Lung (tissue), 11 donors: ENCODE measurements at regions not wholly inside any gene's neighbourhood (a gene's known extent, or its start where the extent isn't known, plus 50 kb on each side); places are given as distances from the start of the nearest gene placed in this dataset.

ENCODE experiments used
- ATAC-seq: fragments of 200-7000 bp; cut with Tn5 transposase; one replicate; pipeline ENCODE4 v1.9.1; 2020; ENCODE audit warnings: moderate number of reproducible peaks; ENCODE audit not compliant: insufficient read depth, low FRiP score
- DNase-seq, 3 donors: peaks; one replicate each; pipeline ENCODE4 v3.0.0-alpha.2; 2013 to 2017
- H3K27ac ChIP-seq, 2 donors: one replicate each; pipeline ENCODE4 v1.5.1; 2013; ENCODE audit warnings: mild to moderate bottlenecking in 2 of 2, moderate library complexity in 2 of 2, control low read depth in 1 of 2, inconsistent platforms in 1 of 2, low read depth in 1 of 2, low read length in 1 of 2
- H3K27me3 ChIP-seq, 3 donors: one replicate each; pipeline ENCODE4 v1.5.1; 2013; ENCODE audit warnings: low read length in 2 of 3; ENCODE audit not compliant: control insufficient read depth in 3 of 3, insufficient read depth in 3 of 3
- H3K36me3 ChIP-seq, 4 donors: one replicate each; pipeline ENCODE4 v1.5.1; 2013; ENCODE audit warnings: low read length in 4 of 4, mild to moderate bottlenecking in 1 of 4, moderate library complexity in 1 of 4; ENCODE audit not compliant: control insufficient read depth in 4 of 4, insufficient read depth in 4 of 4
- H3K4me1 ChIP-seq, 5 donors: one replicate each; pipeline ENCODE4 v1.5.1; 2013; ENCODE audit warnings: low read length in 5 of 5, mild to moderate bottlenecking in 2 of 5, moderate library complexity in 1 of 5; ENCODE audit not compliant: control insufficient read depth in 5 of 5, insufficient read depth in 5 of 5
- H3K4me3 ChIP-seq: one replicate; pipeline ENCODE4 v1.5.1; 2013; ENCODE audit warnings: mild to moderate bottlenecking, control low read depth, moderate library complexity
- H3K9ac ChIP-seq, 2 donors: one replicate each; pipeline ENCODE4 v1.5.1; 2013; ENCODE audit warnings: low read length in 2 of 2, control low read depth in 1 of 2; ENCODE audit not compliant: insufficient read depth in 1 of 2
- H3K9me3 ChIP-seq, 4 donors: one replicate each; pipeline ENCODE4 v1.5.1; 2013; ENCODE audit warnings: low read length in 3 of 4, mild to moderate bottlenecking in 1 of 4, moderate library complexity in 1 of 4; ENCODE audit not compliant: control insufficient read depth in 4 of 4, insufficient read depth in 3 of 4
- CTCF ChIP-seq: IDR thresholded peaks from 2 replicates; pipeline ENCODE4 v1.5.1; 2012; ENCODE audit warnings: mild to moderate bottlenecking; ENCODE audit errors: control extremely low read depth, extremely low read depth
- whole genome bisulfite sequencing, 2 donors: extraction: QIAGEN DNeasy Blood & Tissue Kit; methylation state at CpG; one replicate each; pipeline ENCODE4 v1.1.7; 2013; 5-methylcytosine and 5-hydroxymethylcytosine counted together
- donor health status: control.
- donor health status: control.
- donor health status: Bipolar disorder and iron deficiency.
- donor health status: healthy.
- donor health status: DM: yes; HTN: yes; CAD: no.

GRCh38 chr2:58950795-58951462, 709.8 kb upstream of the FANCL start:
- Histone ChIP-seq H3K9ac (no peak overlapping the region), H3K27me3 (no peaks in the 10 kb centered on the region), H3K36me3 (no peaks in the 10 kb centered on the region), H3K27ac (no peak overlapping the region), H3K9me3 (no peaks in the 10 kb centered on the region), H3K4me3 (no peak overlapping the region), H3K4me1 (no peaks in the 10 kb centered on the region)
- no peak for DNase-seq
- 82 to 92% methylated on average over 4 of the region's 4 CpGs for WGBS, 2 donors
- no peak for ATAC-seq
- no peak for TF ChIP-seq CTCF

- ATAC-seq (no peak), DNase-seq (no peak)
- Histone ChIP-seq H3K27ac (no peak overlapping the region), H3K4me1 (no peaks in the 10 kb centered on the region), H3K4me3 (no peak overlapping the region), H3K9ac (no peak overlapping the region), H3K9me3 (peaks cover 0 to 4% (median 1%) of the 10 kb centered on the region in 4 donors), H3K27me3 (no peaks in the 10 kb centered on the region), H3K36me3 (no peaks in the 10 kb centered on the region)
- TF ChIP-seq CTCF = no peak
These were observed 698.3 kb upstream of the FANCL start for GRCh38 chr2:58939388-58939787.

GRCh38 chr2:58938988-58939387, 697.9 kb upstream of the FANCL start:
- 89 to 100% methylated on average over 1 of the region's 1 CpG for WGBS, 2 donors
- DNase-seq (no peak), ATAC-seq (no peak)
- Histone ChIP-seq H3K27me3 (no peaks in the 10 kb centered on the region), H3K9ac (no peak overlapping the region), H3K4me3 (no peak overlapping the region), H3K4me1 (no peaks in the 10 kb centered on the region), H3K9me3 (peaks cover 0 to 4% (median 1%) of the 10 kb centered on the region in 4 donors), H3K27ac (no peak overlapping the region), H3K36me3 (no peaks in the 10 kb centered on the region)
- TF ChIP-seq CTCF = no peak

GRCh38 chr2:58932801-58933200, 691.7 kb upstream of the FANCL start:
- no peak overlapping the region for H3K9ac ChIP-seq
- no peak overlapping the region for H3K27ac ChIP-seq
- no peaks in the 10 kb centered on the region for H3K36me3 ChIP-seq
- WGBS, 2 donors = 86 to 87% methylated on average over 3 of the region's 3 CpGs
- no peaks in the 10 kb centered on the region for H3K4me1 ChIP-seq
- H3K27me3 ChIP-seq = no peaks in the 10 kb centered on the region
- no peak overlapping the region for H3K4me3 ChIP-seq
- no peaks in the 10 kb centered on the region for H3K9me3 ChIP-seq
- DNase-seq (no peak), ATAC-seq (no peak)
- TF ChIP-seq CTCF = no peak
